ENCODE measurements at regions not wholly inside any gene's neighbourhood (a gene's known extent, or its start where the extent isn't known, plus 50 kb on each side); places are given as distances from the start of the nearest gene placed in this dataset.

DNA sequence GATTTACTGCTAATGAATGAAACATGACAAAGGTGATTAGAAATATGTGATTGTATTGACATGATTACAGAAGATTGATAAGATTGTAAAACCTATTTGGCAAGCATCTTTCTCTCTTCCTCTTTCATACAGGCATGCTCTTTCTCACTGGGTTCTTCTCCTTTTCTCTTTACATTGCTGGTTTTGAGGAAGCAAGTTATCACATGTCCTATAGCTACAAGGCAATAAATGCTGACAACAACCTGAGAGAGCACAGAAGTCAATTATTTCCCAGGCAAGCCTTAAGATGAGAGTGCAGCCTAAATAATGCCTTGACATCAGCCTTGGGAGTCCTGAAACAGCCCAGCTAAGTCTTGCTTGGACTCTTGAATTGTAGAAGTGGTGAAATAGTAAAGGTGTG is 875.0 kb downstream of the SLITRK1 start (continued):
- TF ChIP-seq, protein P1, sequence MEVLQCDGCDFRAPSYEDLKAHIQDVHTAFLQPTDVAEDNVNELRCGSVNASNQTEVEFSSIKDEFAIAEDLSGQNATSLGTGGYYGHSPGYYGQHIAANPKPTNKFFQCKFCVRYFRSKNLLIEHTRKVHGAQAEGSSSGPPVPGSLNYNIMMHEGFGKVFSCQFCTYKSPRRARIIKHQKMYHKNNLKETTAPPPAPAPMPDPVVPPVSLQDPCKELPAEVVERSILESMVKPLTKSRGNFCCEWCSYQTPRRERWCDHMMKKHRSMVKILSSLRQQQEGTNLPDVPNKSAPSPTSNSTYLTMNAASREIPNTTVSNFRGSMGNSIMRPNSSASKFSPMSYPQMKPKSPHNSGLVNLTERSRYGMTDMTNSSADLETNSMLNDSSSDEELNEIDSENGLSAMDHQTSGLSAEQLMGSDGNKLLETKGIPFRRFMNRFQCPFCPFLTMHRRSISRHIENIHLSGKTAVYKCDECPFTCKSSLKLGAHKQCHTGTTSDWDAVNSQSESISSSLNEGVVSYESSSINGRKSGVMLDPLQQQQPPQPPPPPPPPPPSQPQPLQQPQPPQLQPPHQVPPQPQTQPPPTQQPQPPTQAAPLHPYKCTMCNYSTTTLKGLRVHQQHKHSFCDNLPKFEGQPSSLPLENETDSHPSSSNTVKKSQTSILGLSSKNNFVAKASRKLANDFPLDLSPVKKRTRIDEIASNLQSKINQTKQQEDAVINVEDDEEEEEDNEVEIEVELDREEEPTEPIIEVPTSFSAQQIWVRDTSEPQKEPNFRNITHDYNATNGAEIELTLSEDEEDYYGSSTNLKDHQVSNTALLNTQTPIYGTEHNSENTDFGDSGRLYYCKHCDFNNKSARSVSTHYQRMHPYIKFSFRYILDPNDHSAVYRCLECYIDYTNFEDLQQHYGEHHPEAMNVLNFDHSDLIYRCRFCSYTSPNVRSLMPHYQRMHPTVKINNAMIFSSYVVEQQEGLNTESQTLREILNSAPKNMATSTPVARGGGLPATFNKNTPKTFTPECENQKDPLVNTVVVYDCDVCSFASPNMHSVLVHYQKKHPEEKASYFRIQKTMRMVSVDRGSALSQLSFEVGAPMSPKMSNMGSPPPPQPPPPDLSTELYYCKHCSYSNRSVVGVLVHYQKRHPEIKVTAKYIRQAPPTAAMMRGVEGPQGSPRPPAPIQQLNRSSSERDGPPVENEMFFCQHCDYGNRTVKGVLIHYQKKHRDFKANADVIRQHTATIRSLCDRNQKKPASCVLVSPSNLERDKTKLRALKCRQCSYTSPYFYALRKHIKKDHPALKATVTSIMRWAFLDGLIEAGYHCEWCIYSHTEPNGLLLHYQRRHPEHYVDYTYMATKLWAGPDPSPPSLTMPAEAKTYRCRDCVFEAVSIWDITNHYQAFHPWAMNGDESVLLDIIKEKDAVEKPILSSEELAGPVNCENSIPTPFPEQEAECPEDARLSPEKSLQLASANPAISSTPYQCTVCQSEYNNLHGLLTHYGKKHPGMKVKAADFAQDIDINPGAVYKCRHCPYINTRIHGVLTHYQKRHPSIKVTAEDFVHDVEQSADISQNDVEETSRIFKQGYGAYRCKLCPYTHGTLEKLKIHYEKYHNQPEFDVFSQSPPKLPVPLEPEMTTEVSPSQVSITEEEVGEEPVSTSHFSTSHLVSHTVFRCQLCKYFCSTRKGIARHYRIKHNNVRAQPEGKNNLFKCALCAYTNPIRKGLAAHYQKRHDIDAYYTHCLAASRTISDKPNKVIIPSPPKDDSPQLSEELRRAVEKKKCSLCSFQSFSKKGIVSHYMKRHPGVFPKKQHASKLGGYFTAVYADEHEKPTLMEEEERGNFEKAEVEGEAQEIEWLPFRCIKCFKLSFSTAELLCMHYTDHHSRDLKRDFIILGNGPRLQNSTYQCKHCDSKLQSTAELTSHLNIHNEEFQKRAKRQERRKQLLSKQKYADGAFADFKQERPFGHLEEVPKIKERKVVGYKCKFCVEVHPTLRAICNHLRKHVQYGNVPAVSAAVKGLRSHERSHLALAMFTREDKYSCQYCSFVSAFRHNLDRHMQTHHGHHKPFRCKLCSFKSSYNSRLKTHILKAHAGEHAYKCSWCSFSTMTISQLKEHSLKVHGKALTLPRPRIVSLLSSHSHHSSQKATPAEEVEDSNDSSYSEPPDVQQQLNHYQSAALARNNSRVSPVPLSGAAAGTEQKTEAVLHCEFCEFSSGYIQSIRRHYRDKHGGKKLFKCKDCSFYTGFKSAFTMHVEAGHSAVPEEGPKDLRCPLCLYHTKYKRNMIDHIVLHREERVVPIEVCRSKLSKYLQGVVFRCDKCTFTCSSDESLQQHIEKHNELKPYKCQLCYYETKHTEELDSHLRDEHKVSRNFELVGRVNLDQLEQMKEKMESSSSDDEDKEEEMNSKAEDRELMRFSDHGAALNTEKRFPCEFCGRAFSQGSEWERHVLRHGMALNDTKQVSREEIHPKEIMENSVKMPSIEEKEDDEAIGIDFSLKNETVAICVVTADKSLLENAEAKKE (CRISPR knock-in tag; IDR thresholded peaks at IDR 0.05): no peak
- TF ChIP-seq JUNB (IDR thresholded peaks at IDR 0.05; ENCODE audit: unreplicated experiment): no peak
- TF ChIP-seq POLR2AphosphoS5 (IDR thresholded peaks at IDR 0.05; ENCODE audit: low read depth): no peak

DNA sequence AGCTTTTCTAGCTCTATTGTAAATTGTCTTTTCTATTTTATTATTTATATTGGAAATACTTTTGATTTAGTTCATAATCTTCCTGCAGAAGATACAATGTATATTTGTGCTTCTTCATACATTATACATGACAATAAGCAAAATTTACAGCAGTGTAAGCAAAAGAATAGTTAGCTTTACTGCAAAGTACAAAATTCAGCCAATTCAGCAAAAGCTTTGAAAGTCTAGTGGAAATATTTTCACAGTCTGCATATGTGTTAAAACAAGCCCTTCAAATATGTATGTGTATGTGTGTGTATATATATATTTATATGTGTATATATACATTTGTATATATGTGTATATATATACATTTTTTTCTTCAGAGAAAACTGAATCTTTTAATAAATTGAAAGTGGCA is 879.1 kb downstream of the SLITRK1 start:
- Histone ChIP-seq H3K27ac (ENCODE audit: low read depth) (no peak overlapping the region), H4K20me1 (replicated peaks; ENCODE audit: insufficient read depth) (no peaks in the 10 kb centered on the region), H3K79me2 (replicated peaks; ENCODE audit: insufficient read depth) (no peaks in the 10 kb centered on the region), H3K4me3 (no peak overlapping the region), H3K4me2 (no peak overlapping the region), H3K4me1 (ENCODE audit: insufficient read depth) (no peaks in the 10 kb centered on the region), H2AFZ (no peak overlapping the region), H3K9me2 (ENCODE audit: insufficient read depth) (0 out of 2 replicates have a peak, but pooled peaks cover 2% of the 10 kb centered on the region), H3F3A (replicated peaks; ENCODE audit: low read depth) (no peaks in the 10 kb centered on the region), H3K36me3 (ENCODE audit: insufficient read depth) (no peaks in the 10 kb centered on the region), H3K27me3 (ENCODE audit: insufficient read depth) (no peaks in the 10 kb centered on the region)
- Mint-ChIP-seq H3K4me1 (no peaks in the 10 kb centered on the region), H3K27me3 (ENCODE audit: insufficient read depth, low read depth, poor library complexity) (no peaks in the 10 kb centered on the region), H3K9me3 (no peaks in the 10 kb centered on the region), H3K27ac (no peak overlapping the region), H3K36me3 (ENCODE audit: low read depth) (no peaks in the 10 kb centered on the region), H3K4me3 (no peak overlapping the region)
- DNase-seq (ENCODE audit: low spot score) (no peak), ATAC-seq (no peak)
- TF ChIP-seq, protein P2, sequence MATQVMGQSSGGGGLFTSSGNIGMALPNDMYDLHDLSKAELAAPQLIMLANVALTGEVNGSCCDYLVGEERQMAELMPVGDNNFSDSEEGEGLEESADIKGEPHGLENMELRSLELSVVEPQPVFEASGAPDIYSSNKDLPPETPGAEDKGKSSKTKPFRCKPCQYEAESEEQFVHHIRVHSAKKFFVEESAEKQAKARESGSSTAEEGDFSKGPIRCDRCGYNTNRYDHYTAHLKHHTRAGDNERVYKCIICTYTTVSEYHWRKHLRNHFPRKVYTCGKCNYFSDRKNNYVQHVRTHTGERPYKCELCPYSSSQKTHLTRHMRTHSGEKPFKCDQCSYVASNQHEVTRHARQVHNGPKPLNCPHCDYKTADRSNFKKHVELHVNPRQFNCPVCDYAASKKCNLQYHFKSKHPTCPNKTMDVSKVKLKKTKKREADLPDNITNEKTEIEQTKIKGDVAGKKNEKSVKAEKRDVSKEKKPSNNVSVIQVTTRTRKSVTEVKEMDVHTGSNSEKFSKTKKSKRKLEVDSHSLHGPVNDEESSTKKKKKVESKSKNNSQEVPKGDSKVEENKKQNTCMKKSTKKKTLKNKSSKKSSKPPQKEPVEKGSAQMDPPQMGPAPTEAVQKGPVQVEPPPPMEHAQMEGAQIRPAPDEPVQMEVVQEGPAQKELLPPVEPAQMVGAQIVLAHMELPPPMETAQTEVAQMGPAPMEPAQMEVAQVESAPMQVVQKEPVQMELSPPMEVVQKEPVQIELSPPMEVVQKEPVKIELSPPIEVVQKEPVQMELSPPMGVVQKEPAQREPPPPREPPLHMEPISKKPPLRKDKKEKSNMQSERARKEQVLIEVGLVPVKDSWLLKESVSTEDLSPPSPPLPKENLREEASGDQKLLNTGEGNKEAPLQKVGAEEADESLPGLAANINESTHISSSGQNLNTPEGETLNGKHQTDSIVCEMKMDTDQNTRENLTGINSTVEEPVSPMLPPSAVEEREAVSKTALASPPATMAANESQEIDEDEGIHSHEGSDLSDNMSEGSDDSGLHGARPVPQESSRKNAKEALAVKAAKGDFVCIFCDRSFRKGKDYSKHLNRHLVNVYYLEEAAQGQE (IDR thresholded peaks at IDR 0.05; ENCODE audit: unreplicated experiment): no peak
- TF ChIP-seq, protein P3, sequence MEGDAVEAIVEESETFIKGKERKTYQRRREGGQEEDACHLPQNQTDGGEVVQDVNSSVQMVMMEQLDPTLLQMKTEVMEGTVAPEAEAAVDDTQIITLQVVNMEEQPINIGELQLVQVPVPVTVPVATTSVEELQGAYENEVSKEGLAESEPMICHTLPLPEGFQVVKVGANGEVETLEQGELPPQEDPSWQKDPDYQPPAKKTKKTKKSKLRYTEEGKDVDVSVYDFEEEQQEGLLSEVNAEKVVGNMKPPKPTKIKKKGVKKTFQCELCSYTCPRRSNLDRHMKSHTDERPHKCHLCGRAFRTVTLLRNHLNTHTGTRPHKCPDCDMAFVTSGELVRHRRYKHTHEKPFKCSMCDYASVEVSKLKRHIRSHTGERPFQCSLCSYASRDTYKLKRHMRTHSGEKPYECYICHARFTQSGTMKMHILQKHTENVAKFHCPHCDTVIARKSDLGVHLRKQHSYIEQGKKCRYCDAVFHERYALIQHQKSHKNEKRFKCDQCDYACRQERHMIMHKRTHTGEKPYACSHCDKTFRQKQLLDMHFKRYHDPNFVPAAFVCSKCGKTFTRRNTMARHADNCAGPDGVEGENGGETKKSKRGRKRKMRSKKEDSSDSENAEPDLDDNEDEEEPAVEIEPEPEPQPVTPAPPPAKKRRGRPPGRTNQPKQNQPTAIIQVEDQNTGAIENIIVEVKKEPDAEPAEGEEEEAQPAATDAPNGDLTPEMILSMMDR (conservative IDR thresholded peaks at IDR 0.05; ENCODE audit: low read depth in 2 of 2): no peak
- TF ChIP-seq EZH2phosphoT487 (IDR thresholded peaks at IDR 0.05; ENCODE audit: unreplicated experiment): no peak
- TF ChIP-seq ZNF331 (CRISPR knock-in tag; IDR thresholded peaks at IDR 0.05; ENCODE audit: low read depth): no peak
- no peak for TF ChIP-seq NANOG (IDR thresholded peaks at IDR 0.05; ENCODE audit: borderline replicate concordance)
- TF ChIP-seq EZH2 (IDR thresholded peaks at IDR 0.05; ENCODE audit: low read depth, unreplicated experiment): no peak
- no peak for TF ChIP-seq STAT1 (IDR thresholded peaks at IDR 0.05; ENCODE audit: unreplicated experiment)
- TF ChIP-seq, protein P4, sequence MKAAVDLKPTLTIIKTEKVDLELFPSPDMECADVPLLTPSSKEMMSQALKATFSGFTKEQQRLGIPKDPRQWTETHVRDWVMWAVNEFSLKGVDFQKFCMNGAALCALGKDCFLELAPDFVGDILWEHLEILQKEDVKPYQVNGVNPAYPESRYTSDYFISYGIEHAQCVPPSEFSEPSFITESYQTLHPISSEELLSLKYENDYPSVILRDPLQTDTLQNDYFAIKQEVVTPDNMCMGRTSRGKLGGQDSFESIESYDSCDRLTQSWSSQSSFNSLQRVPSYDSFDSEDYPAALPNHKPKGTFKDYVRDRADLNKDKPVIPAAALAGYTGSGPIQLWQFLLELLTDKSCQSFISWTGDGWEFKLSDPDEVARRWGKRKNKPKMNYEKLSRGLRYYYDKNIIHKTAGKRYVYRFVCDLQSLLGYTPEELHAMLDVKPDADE (IDR thresholded peaks at IDR 0.05): no peak
- TF ChIP-seq CREB1 (CRISPR knock-in tag; IDR thresholded peaks at IDR 0.05; ENCODE audit: low read depth): no peak
